ENCODE measurements at regions not wholly inside any gene's neighbourhood (a gene's known extent, or its start where the extent isn't known, plus 50 kb on each side); places are given as distances from the start of the nearest gene placed in this dataset.
"Not testable (repeated sequence)": the region's sequence is repeated elsewhere in the genome, so short reads cannot be mapped to it uniquely, and the experiment has no call there.

GRCh38 chr10:33498391-33498891 lies 164.0 kb upstream of the NRP1 start:
- no peak for DNase-seq (ENCODE audit: low read depth)

- no peak for DNase-seq (ENCODE audit: low read depth)
Measured at GRCh38 chr10:33497338-33497737, 162.9 kb upstream of the NRP1 start.

- no peak for DNase-seq (ENCODE audit: low read depth)
Measured at GRCh38 chr10:33496096-33496495, 161.6 kb upstream of the NRP1 start.

GRCh38 chr10:33494694-33495265 lies 160.3 kb upstream of the NRP1 start:
- DNase-seq (ENCODE audit: low read depth) = no peak

GRCh38 chr10:33493978-33494377 lies 159.5 kb upstream of the NRP1 start:
- no peak for DNase-seq (ENCODE audit: low read depth)

GRCh38 chr10:33493497-33493896 lies 159.0 kb upstream of the NRP1 start:
- no peak for DNase-seq (ENCODE audit: low read depth)

GRCh38 chr10:33492701-33493345 lies 158.4 kb upstream of the NRP1 start:
- no peak for DNase-seq (ENCODE audit: low read depth)

GRCh38 chr10:33489501-33490176 lies 155.2 kb upstream of the NRP1 start:
- no peak for DNase-seq (ENCODE audit: low read depth)

GRCh38 chr10:33487014-33487776 lies 152.7 kb upstream of the NRP1 start:
- DNase-seq (ENCODE audit: low read depth) = no peak

- no peak for DNase-seq (ENCODE audit: low read depth)
Measured at GRCh38 chr10:33485276-33485675, 150.8 kb upstream of the NRP1 start.

GRCh38 chr10:33484787-33485186 lies 150.3 kb upstream of the NRP1 start:
- no peak for DNase-seq (ENCODE audit: low read depth)

GRCh38 chr10:33483816-33484190 lies 149.3 kb upstream of the NRP1 start:
- no peak for DNase-seq (ENCODE audit: low read depth)

GRCh38 chr10:33483124-33483815 lies 148.8 kb upstream of the NRP1 start:
- DNase-seq (ENCODE audit: low read depth) = no peak

GRCh38 chr10:33482486-33482885 lies 148.0 kb upstream of the NRP1 start:
- DNase-seq (ENCODE audit: low read depth) = no peak

- no peak for DNase-seq (ENCODE audit: low read depth)
Measured at GRCh38 chr10:33481184-33481583, 146.7 kb upstream of the NRP1 start.

GRCh38 chr10:33480417-33480816 lies 145.9 kb upstream of the NRP1 start:
- DNase-seq (ENCODE audit: low read depth) = not testable (repeated sequence)

GRCh38 chr10:33478675-33479125 lies 144.2 kb upstream of the NRP1 start:
- no peak for DNase-seq (ENCODE audit: low read depth)

GRCh38 chr10:33478089-33478674 lies 143.7 kb upstream of the NRP1 start:
- DNase-seq (ENCODE audit: low read depth) = no peak

- no peak for DNase-seq (ENCODE audit: low read depth)
Measured at GRCh38 chr10:33477291-33478088, 143.0 kb upstream of the NRP1 start.

- DNase-seq (ENCODE audit: low read depth) = no peak
Measured at GRCh38 chr10:33476757-33477273, 142.3 kb upstream of the NRP1 start.
